Karpas-422 (cell line): ENCODE measurements at regions not wholly inside any gene's neighbourhood (a gene's known extent, or its start where the extent isn't known, plus 50 kb on each side); places are given as distances from the start of the nearest gene placed in this dataset.
"Not testable (repeated sequence)": the region's sequence is repeated elsewhere in the genome, so short reads cannot be mapped to it uniquely, and the experiment has no call there.

Source experiments
- DNase-seq: peaks from one replicate; pipeline ENCODE4 v3.0.0-alpha.2; 2015
- H2AFZ ChIP-seq: fragments of 200-600 bp; sonication (generic); 2 replicates; pipeline ENCODE4 v1.6.1; 2014; ENCODE audit warnings: antibody characterized with exemption, low read length, mixed read lengths
- H3K27ac ChIP-seq: fragments of 200-600 bp; sonication (generic); 2 replicates; pipeline ENCODE4 v1.5.1; 2014; ENCODE audit warnings: mild to moderate bottlenecking, low read length, moderate library complexity
- H3K27me3 ChIP-seq: fragments of 200-600 bp; sonication (generic); 2 replicates; pipeline ENCODE4 v1.6.1; 2014; ENCODE audit warnings: low read length, mixed read lengths
- H3K36me3 ChIP-seq: fragments of 200-600 bp; sonication (generic); 2 replicates; pipeline ENCODE4 v1.6.1; 2014; ENCODE audit warnings: low read length, mixed read lengths; ENCODE audit not compliant: insufficient read depth
- H3K4me1 ChIP-seq: fragments of 200-600 bp; sonication (generic); 2 replicates; pipeline ENCODE4 v1.6.1; 2014; ENCODE audit warnings: mild to moderate bottlenecking, low read length, mixed read lengths
- H3K4me2 ChIP-seq: fragments of 200-600 bp; sonication (generic); 2 replicates; pipeline ENCODE4 v1.6.1; 2014; ENCODE audit warnings: low read length, low read depth, mild to moderate bottlenecking; ENCODE audit not compliant: poor library complexity, severe bottlenecking
- H3K4me3 ChIP-seq: fragments of 200-600 bp; sonication (generic); 2 replicates; pipeline ENCODE4 v1.5.1; 2014; ENCODE audit warnings: mild to moderate bottlenecking, antibody characterized with exemption, low read length, mixed read lengths
- H3K79me2 ChIP-seq: fragments of 200-600 bp; sonication (generic); 2 replicates; pipeline ENCODE4 v1.6.1; 2014; ENCODE audit warnings: mild to moderate bottlenecking, low read length, mixed read lengths
- H3K9ac ChIP-seq: fragments of 200-600 bp; sonication (generic); 2 replicates; pipeline ENCODE4 v1.6.0; 2014; ENCODE audit warnings: low read length
- H3K9me2 ChIP-seq: fragments of 200-600 bp; sonication (generic), shearing (Covaris generic); replicated peaks from 2 replicates; pipeline ENCODE4 v1.6.0; 2014; ENCODE audit warnings: mild to moderate bottlenecking, low read length, moderate library complexity; ENCODE audit not compliant: insufficient read depth
- H3K9me3 ChIP-seq: fragments of 300-700, 200-600 bp; sonication (generic); 2 replicates; pipeline ENCODE4 v1.6.1; 2014; ENCODE audit warnings: low read length, mixed read lengths
- H4K20me1 ChIP-seq: fragments of 200-600 bp; sonication (generic); 2 replicates; pipeline ENCODE4 v1.6.1; 2014; ENCODE audit warnings: mild to moderate bottlenecking, antibody characterized with exemption, low read length, low read depth; ENCODE audit not compliant: insufficient read depth

GRCh38 chr12:7557227-7557626 lies 53.6 kb upstream of the CD163 start:
- Histone ChIP-seq H3K9me3 (no peaks in the 10 kb centered on the region), H3K4me1 (no peaks in the 10 kb centered on the region), H3K27me3 (no peaks in the 10 kb centered on the region), H2AFZ (no peak overlapping the region), H4K20me1 (no peaks in the 10 kb centered on the region), H3K9ac (no peak overlapping the region), H3K4me2 (no peak overlapping the region), H3K36me3 (no peaks in the 10 kb centered on the region), H3K79me2 (no peaks in the 10 kb centered on the region), H3K9me2 (no peaks in the 10 kb centered on the region), H3K4me3 (no peak overlapping the region), H3K27ac (no peak overlapping the region)
- DNase-seq = no peak

- Histone ChIP-seq H3K4me3 (no peak overlapping the region), H3K36me3 (no peaks in the 10 kb centered on the region), H3K9me2 (no peaks in the 10 kb centered on the region), H2AFZ (no peak overlapping the region), H3K4me2 (no peak overlapping the region), H3K9me3 (no peaks in the 10 kb centered on the region), H3K9ac (no peak overlapping the region), H4K20me1 (no peaks in the 10 kb centered on the region), H3K79me2 (no peaks in the 10 kb centered on the region), H3K27ac (no peak overlapping the region), H3K27me3 (no peaks in the 10 kb centered on the region), H3K4me1 (no peaks in the 10 kb centered on the region)
- no peak for DNase-seq
Observed at GRCh38 chr12:7555752-7556151, 52.2 kb upstream of the CD163 start.

GRCh38 chr12:7554831-7555230 lies 51.3 kb upstream of the CD163 start:
- H3K27ac ChIP-seq, H3K4me1 ChIP-seq, H3K4me2 ChIP-seq, DNase-seq, H3K9me3 ChIP-seq, H3K9ac ChIP-seq, H3K79me2 ChIP-seq, H3K27me3 ChIP-seq, H3K36me3 ChIP-seq, H3K4me3 ChIP-seq, H4K20me1 ChIP-seq, H2AFZ ChIP-seq, H3K9me2 ChIP-seq: not testable (repeated sequence)
